ENCODE measurements at regions not wholly inside any gene's neighbourhood (a gene's known extent, or its start where the extent isn't known, plus 50 kb on each side); places are given as distances from the start of the nearest gene placed in this dataset.
A peak's percentile ranks its signal among the peaks of the same experiment; 100 is the strongest.

GRCh38 chr5:130549884-130550561 is 615.0 kb downstream of the HINT1 start:
- intact Hi-C loops (cut with DNase I) = no loop called here
- WGBS, 2 donors = 71 to 81% methylated on average over 5 of the region's 5 CpGs
- no peak for TF ChIP-seq CTCF (IDR thresholded peaks at IDR 0.05)
- Histone ChIP-seq H3K36me3 (no peaks in the 10 kb centered on the region), H3K27me3 (no peaks in the 10 kb centered on the region), H3K4me3 (no peak overlapping the region), H3K9me3 (peaks cover 0 to 20% (median 5%) of the 10 kb centered on the region in 11 donors), H3K27ac (peak overlapping the region in 2 of 10 donors; percentile 46 to 47), H3K4me1 (no peaks in the 10 kb centered on the region)
- no peak for DNase-seq
- peak in 1 of 8 donors; percentile 50 for ATAC-seq

- H3K27me3 ChIP-seq = no peaks in the 10 kb centered on the region
- no peak overlapping the region for H3K27ac ChIP-seq
- peaks cover 0 to 5% (median 0%) of the 10 kb centered on the region in 9 donors for H3K4me1 ChIP-seq
- H3K4me3 ChIP-seq = no peak overlapping the region
- 44 to 87% methylated on average over 1 of the region's 1 CpG for WGBS, 2 donors
- DNase-seq (no peak), ATAC-seq (no peak)
- H3K9me3 ChIP-seq = peaks cover 0 to 38% (median 15%) of the 10 kb centered on the region in 11 donors
- no peaks in the 10 kb centered on the region for H3K36me3 ChIP-seq
- no peak for TF ChIP-seq CTCF (IDR thresholded peaks at IDR 0.05)
- intact Hi-C loops (cut with DNase I) = no loop called here
Measured at GRCh38 chr5:130546211-130546610, 618.8 kb downstream of the HINT1 start.

- Histone ChIP-seq H3K9me3 (peaks cover 0 to 38% (median 15%) of the 10 kb centered on the region in 11 donors), H3K36me3 (no peaks in the 10 kb centered on the region), H3K4me1 (peaks cover 0 to 8% (median 0%) of the 10 kb centered on the region in 9 donors), H3K27me3 (no peaks in the 10 kb centered on the region), H3K4me3 (no peak overlapping the region), H3K27ac (no peak overlapping the region)
- 56 to 58% methylated on average over 1 of the region's 1 CpG for WGBS, 2 donors
- DNase-seq (no peak), ATAC-seq (no peak)
- no peak for TF ChIP-seq CTCF (IDR thresholded peaks at IDR 0.05)
- intact Hi-C loops (cut with DNase I) = no loop called here
Measured at GRCh38 chr5:130545291-130545690, 619.8 kb downstream of the HINT1 start.

- H3K4me1 ChIP-seq = peaks cover 0 to 8% (median 0%) of the 10 kb centered on the region in 9 donors
- no peaks in the 10 kb centered on the region for H3K27me3 ChIP-seq
- DNase-seq = no peak
- no peak overlapping the region for H3K27ac ChIP-seq
- 37 to 46% methylated on average over 3 of the region's 3 CpGs for WGBS, 2 donors
- no peak for TF ChIP-seq CTCF (IDR thresholded peaks at IDR 0.05)
- H3K36me3 ChIP-seq = no peaks in the 10 kb centered on the region
- peaks cover 0 to 38% (median 15%) of the 10 kb centered on the region in 11 donors for H3K9me3 ChIP-seq
- no peak overlapping the region for H3K4me3 ChIP-seq
- intact Hi-C loops (cut with DNase I) = no loop called here
- ATAC-seq = no peak
Measured at GRCh38 chr5:130541617-130542221, 623.3 kb downstream of the HINT1 start.

Measured in heart right ventricle (tissue), 16 donors.